T47D (cell line): ENCODE measurements at regions not wholly inside any gene's neighbourhood (a gene's known extent, or its start where the extent isn't known, plus 50 kb on each side); places are given as distances from the start of the nearest gene placed in this dataset.
"Not testable (repeated sequence)": the region's sequence is repeated elsewhere in the genome, so short reads cannot be mapped to it uniquely, and the experiment has no call there.

ENCODE experiments used
- DNase-seq, 2 experiments: peaks; one replicate each; pipeline versions ENCODE4 v3.0.0 to v3.0.0-alpha.2; 2011 to 2012; ENCODE audit warnings: low read depth in 1 of 2, low spot score in 1 of 2
- JUND ChIP-seq: IDR thresholded peaks from 2 replicates; pipeline ENCODE4 v1.6.1; 2012; ENCODE audit warnings: low read depth
- in situ Hi-C: cut with HindIII; loops from 2 replicates; pipeline ENCODE4 v1.10.0; 2016; ENCODE audit warnings: low sequenced_read_pairs, low pct_unique_long_range_greater_than_20kb

DNA sequence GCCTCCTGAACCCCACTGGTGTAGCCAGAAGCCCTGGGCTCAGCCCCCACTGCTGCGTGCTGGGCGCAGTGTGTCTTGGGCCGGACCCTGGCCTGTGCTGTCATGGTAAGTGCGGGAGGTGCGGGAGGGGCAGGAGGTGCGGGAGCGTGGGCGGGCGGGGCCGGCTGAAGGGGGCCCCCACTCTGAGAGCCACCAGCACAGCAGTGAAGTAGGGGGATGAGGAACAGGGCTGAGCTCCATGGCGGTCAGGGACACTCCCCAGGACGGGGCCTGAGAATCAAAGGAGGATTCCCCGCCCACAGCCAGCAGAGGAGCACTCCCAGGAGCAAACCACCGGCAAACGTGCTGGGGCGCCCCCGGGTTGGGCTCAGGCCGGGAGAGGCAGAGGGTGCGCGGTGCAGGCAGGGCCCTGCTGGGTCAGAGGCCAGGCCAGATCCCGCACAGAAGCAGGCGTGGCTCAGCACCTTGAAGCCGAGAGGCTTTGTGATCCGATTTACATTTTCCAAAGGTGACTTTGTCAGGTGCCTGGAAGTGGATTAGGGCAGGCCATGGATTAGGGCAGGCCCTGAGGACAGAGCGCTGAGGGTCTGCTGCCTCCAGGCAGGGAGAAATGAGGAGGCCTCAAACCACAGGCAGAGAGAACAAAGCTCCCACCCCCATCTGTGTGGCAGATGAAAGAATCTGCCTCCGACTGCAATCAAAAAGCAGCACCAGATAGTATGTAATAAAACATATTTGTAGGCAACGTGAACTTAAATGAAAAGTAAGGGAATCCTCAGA lies 152.0 kb upstream of the RAB6C start:
- TF ChIP-seq JUND = no peak
- in situ Hi-C loops = no loop called here
- DNase-seq = no peak

DNA sequence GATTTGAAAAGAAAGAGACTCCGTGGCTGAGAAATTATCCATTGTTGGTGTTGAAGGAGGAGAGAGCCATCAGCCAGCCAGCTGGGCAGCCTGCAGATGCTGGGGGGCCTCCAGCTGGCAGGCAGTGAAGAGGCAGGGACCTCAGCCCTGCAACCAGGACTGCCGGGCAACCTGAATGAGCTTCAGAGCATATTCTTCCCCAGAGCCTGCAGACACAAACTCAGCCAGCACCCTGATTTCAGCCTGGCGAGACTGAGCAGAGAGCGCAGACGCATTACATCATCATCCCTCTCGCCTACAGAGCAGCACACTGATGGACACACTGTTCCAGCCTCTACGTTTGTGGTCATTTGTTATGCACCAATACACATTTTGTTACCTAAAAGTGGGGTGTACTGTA lies 150.7 kb upstream of the RAB6C start:
- in situ Hi-C loops = no loop called here

DNA sequence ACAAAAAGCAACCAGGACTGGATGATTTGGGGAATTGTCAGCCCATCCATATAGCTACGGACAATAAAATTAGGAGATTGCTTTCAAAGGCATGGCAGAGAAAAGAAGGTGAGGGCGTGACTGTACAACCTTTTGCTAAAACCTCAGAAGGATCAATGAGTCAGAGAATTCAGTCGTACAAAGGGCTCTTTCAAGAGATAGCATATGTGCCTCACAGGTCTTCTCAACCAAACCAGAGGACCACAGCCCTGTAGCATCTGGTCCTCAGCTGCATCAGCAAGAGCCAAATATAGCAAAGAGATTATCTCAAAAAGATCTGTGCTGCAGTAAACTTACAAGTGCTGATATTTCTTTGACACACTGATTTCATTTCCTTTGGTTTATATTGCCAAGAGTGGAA lies 149.9 kb upstream of the RAB6C start:
- in situ Hi-C loops = no loop called here
- no peak for DNase-seq
- TF ChIP-seq JUND = no peak

More for the DNA sequence above, 150.7 kb upstream of the RAB6C start:
- no peak for DNase-seq
- no peak for TF ChIP-seq JUND

DNA sequence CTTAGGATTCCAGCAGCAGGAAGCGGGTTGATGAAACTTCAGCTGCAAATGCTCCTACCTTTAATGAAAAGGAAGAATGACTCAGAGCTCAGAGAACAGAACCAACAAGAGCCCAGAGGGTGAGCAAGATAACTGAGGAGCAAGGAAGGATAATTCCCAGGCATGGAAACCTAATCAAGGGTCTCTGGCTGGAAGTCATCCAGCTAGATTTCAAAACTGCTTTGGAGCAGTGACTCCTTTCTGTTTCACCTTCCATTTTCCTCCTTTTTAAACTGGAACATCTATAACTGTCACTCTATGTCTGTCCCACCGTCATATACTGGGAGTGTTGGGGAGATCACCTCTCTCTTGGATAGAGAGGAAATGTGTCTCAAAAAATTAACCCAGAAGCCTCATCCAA lies 148.4 kb upstream of the RAB6C start:
- in situ Hi-C loops = no loop called here
- no peak for DNase-seq
- no peak for TF ChIP-seq JUND

DNA sequence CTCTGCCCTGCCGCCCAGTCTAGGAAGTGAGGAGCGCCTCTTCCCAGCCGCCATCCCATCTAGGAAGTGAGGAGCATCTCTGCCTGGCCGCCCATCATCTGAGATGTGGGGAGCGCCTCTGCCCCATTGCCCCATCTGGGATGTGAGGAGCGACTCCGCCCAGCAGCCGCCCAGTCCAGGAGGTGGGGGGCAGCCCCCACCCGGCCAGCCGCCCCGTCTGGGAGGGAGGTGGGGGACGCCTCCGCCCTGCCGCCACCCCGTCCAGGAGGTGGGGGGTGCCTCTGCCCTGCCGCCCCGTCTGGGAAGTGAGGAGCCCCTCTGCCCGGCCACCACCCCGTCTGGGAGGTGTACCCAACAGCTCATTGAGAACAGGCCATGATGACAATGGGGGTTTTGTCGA lies 146.0 kb upstream of the RAB6C start:
- in situ Hi-C loops, DNase-seq: not testable (repeated sequence)

DNA sequence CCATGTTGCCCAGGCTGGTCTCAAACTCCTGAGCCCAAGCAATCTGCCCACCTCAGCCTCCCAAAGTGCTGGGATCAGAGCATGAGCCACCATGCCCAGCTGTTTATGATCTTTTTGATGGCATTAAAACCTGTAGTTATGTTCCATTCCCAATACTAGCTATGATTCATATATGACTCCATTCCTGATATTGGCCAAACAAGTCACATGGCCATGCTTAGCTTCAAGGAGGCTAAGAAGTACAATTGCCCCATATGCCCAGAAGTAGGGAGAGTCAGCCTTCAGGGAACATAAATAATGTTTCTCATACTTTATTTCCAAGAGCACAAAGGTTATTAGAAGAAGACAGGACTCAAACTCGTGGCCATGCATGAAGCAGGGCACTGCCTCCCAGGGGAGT lies 132.4 kb upstream of the RAB6C start:
- no peak for DNase-seq
- in situ Hi-C loops = no loop called here
- no peak for TF ChIP-seq JUND

DNA sequence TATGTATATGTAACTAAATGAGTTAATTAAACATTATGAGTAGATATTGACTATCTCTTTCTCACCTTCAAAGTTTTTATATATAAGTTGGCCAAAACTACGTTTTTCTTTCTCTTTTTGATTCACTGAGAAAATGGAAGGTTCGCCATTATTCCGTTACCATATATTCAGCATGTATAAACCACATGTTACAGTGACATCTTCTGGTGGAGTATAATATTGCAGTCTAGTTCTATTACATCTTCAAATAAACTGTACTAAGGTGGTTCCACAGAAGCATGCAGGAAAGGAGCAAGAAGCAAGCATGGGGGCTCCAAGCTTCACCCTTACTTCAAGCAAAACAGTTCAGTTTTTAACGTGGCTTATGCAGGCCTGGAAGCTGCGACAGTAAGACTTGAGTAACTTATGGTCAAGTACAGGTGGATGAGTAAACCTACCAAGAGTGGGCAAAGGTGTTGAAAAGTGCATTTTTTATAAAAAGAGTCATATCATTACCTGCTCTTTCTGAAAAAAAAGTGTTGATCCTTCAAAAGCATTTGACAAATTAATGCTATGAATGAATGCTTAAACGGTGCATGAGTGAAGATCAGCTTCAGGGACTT lies 129.8 kb upstream of the RAB6C start:
- in situ Hi-C loops = no loop called here
- DNase-seq = peak; percentile 28 to 76
- TF ChIP-seq JUND = no peak

DNA sequence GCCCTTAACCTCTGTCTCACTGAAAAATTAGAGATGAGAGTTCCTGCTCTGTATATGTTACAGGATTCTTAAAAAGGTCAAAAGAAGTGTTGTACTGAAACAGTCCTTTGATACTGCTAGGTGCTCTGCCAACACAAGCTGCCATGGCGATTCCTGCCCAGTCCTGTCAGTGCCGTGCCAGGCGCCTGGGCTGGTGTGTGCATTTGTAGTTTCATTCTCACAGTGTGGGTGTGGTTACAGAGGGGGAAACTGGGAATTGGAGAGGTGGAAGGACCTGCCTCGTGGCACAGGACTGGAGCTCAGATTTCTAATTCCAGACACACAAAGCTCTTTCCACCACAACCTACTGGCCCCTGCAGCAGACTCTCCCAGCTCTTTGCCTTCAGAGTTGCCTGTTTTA lies 122.3 kb upstream of the RAB6C start:
- TF ChIP-seq JUND = no peak
- in situ Hi-C loops = no loop called here
- peak; percentile 14 to 68 for DNase-seq

DNA sequence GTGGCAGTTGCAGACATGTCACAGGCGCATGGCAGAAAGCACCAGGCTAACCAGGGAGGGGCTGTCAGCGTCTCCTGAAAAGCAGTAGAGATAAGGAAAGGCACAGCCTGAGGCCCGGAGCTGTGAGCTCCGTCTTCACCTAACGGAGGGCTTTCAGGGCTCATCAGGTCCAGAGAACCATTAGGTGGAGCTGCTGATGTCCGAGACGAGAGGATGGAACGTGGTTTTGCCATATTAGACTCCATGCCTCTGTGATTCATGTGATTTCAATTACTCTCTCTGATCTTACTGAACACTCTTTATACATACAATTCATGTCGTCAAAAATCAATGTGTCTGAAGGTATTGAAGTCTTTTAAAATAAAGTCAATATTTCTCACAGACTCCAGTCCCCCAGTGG lies 120.3 kb upstream of the RAB6C start:
- no peak for DNase-seq
- in situ Hi-C loops = no loop called here
- TF ChIP-seq JUND = no peak

DNA sequence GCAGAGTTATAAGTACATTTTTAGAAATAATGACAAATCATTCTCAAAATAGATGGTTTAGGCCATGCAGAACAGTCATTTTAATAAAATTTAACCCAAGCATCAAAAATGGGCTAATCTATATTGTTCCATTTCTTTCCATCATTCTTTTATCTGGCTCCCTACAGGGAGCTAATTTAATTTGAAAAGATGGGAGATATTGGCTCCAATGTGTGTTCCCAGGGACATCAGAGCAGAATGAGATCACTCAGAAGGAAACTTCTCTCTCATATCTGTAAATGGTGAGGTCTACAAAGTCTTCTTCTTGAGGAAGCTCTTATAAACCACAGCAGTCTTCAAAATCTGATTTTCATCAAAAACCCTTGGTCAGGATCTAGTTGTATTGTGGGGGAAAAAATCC lies 119.4 kb upstream of the RAB6C start:
- in situ Hi-C loops = no loop called here
- no peak for DNase-seq
- TF ChIP-seq JUND = no peak

DNA sequence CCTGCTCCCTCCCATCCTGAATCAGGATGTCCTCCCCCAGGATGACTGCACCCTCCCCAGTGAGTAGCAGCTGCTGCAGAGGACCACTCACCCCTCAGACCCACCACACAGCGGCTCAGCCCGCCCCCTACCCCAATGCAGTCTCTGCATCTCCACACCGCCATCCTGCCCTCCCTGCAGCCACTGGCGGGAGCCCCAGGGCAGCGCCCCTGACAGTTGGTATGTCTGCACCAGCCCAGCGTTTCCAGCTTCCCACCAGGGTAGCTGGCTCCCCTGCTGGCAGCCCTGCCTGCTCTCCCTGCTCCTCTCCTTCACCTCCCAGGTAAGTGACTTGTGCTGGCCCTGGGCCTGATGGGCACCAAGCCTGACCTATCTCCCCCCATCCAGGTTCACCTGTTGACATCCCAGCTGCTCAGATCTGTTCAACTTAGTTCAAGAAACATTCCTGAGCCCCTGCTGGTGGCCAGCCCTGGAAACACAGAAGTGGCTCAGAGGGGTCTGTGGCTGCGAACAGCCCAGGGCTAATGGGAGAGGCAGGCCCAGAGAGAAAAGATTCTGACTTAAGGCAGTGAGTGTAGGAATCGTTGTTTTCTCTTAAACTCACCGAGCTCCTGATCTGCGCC lies 117.7 kb upstream of the RAB6C start:
- no peak for DNase-seq
- in situ Hi-C loops = no loop called here
- no peak for TF ChIP-seq JUND

DNA sequence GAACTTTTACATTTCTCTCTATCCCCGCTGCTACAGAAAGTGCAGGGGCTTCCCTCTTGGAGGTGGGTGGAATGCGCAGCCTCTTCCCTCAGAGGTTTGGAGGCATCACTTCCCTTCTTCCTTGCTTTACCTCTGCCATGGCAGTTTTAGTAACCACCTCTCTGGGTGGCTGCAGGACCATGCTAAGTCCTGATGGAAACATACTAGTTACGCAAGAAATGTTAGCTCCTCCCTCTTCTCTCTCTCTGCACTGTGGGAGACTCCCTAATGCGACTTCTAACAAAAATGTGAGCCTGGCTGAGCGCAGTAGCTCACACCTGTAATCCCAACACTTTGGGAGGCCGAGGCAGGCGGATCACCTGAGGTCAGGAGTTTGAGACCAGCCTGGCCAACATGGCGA lies 116.8 kb upstream of the RAB6C start:
- in situ Hi-C loops = no loop called here
- DNase-seq = no peak
- no peak for TF ChIP-seq JUND

DNA sequence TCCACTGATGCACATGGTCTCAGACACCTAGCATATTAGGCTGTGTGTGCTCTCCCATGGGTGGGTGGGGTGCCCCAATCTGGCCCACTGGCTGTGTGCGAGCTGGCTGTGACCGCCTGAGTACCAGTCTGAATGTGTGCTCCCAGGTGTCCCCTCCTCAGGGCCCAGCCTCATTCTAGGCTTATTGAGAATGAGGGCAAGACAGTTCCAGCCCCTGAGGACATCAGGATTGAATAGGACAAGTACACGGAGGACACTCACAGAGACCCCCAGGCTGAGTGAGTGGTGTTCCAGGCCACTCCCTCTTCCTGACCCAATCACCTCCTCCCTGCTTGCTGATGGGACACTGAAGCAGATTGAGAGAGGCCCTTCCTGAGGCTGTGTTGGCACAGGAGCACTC lies 116.1 kb upstream of the RAB6C start:
- no peak for DNase-seq
- in situ Hi-C loops = no loop called here

DNA sequence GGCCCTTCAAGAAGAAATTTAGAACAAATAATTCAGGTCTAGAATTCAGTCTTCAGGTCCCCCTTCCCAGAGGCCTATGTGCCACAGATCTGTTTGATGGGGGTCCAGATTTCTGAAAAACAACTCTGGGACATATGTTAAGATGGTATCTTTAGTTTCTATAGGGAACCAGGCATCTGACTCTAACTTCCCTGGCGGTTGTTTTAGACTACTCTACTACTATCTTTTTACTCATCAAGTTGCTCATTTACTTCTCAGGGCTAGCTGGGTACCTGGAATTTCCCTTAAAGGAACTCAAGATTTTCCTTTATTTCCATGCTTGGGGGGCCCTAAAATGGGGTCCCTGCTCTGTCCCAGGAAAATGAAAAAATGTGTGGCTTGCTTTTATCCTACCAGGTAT lies 114.7 kb upstream of the RAB6C start:
- no peak for TF ChIP-seq JUND
- in situ Hi-C loops = no loop called here
- no peak for DNase-seq

More for the DNA sequence above, 116.1 kb upstream of the RAB6C start:
- TF ChIP-seq JUND = no peak
